HS-27A (cell line): ENCODE measurements at regions not wholly inside any gene's neighbourhood (a gene's known extent, or its start where the extent isn't known, plus 50 kb on each side); places are given as distances from the start of the nearest gene placed in this dataset.
"Not testable (repeated sequence)": the region's sequence is repeated elsewhere in the genome, so short reads cannot be mapped to it uniquely, and the experiment has no call there.

ENCODE experiments used
- DNase-seq: peaks from one replicate; pipeline ENCODE4 v3.0.0-alpha.2; 2012; ENCODE audit warnings: low read depth, missing footprints

DNA sequence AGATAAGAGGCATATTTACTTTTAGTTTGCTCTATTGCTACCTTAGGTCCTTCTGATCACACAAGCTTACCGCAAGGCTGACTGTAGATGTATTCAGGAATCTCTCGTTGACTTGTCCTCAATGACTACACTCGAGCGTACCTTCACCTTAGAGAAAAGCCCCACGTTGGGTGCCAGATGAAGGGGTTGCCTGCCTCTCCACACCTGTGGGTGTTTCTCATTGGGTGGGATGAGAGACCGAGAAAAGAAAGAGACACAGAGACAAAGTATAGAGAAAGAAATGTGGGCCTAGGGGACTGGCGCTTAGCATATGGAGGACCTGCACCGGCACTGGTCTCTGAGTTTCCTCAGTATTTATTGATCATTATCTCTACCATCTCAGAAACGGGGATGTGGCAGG lies 51.8 kb downstream of the ASCL4 start:
- DNase-seq, result no peak

DNA sequence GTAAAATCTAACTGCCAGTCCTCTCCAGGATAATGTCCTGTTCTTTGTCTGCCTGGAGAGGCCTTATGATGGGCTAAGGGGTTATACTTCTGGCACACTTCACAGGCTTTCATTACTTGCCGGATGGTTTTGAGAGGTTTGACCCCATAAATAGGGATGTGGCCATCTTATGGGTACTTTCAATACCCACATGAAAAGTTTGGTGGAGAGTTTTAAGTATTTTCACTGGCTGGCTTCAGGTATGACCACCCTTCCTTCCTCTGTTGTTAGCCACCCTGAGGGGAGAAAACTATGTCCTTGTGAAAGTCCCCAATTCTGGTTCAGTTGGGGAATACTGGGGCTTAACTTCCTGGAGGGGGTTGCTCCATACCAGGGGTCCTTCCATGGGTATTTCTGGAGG lies 54.8 kb downstream of the ASCL4 start:
- DNase-seq, result no peak

GRCh38 chr12:107832441-107832840 lies 57.9 kb downstream of the ASCL4 start:
- DNase-seq, result no peak

DNA sequence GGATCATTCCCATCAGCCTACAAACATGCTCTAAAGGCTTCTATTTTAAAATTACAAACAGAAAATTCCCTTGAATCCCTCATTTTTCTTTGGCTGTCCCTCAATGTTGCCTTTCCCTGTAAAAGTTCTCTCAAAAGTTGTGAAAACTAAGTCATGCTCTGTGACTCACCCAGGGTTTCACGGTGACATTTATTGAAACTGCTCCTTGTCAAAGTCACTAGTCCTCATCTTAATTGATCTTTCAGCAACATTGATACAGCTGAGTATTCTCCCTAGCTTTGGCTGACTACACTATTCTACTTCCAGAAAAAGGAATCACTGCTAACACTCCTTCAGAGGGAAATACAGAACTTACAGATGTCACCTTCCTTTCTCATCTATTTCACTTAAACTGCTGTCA lies 65.7 kb downstream of the ASCL4 start:
- no peak for DNase-seq

GRCh38 chr12:107843351-107844311 lies 69.1 kb downstream of the ASCL4 start:
- no peak for DNase-seq

- no peak for DNase-seq
Observed at GRCh38 chr12:107844312-107844921, 69.9 kb downstream of the ASCL4 start.

DNA sequence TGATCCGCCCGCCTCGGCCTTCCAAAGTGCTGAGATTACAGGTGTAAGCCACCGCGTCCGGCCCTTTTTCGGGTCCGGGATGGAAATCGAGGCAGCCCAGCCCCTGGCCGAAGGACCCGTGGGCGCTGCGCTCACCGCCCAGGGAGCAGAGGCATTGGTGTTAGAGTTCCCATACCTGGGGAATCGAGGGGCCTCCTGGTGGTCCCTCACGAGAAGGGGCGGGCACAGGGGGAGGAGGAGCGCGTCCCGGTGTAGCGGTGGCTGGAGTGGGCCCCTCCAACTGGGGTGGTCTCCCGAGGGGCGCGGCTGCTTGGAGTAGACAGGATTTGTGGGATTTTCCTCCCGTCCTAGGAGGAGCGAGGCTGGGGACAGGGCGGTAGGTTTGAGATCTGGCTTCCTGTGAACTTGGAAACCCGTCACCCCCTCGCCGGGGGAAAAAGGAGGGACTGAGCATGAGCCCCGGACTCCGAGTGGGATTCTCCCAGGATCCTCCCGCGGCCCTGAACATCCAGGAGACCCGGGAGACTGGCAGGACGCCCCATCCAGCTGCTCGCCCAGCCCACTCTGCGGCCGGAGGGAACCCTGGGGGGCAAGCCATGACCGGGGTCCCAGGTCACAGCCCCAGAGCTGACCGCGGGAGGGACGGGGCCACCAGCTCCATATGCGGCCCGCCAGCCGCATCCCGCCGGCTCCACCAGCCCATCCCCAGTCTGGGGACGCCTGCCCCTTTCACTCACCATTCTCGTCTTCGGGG lies 70.9 kb downstream of the ASCL4 start:
- no peak for DNase-seq

GRCh38 chr12:107845980-107846659 lies 71.6 kb downstream of the ASCL4 start:
- DNase-seq, result no peak

GRCh38 chr12:107847430-107847829 lies 72.9 kb downstream of the ASCL4 start:
- no peak for DNase-seq

- DNase-seq, result no peak
Observed at GRCh38 chr12:107847830-107848229, 73.3 kb downstream of the ASCL4 start.

GRCh38 chr12:107853479-107853878 lies 79.0 kb downstream of the ASCL4 start:
- DNase-seq, result no peak

DNA sequence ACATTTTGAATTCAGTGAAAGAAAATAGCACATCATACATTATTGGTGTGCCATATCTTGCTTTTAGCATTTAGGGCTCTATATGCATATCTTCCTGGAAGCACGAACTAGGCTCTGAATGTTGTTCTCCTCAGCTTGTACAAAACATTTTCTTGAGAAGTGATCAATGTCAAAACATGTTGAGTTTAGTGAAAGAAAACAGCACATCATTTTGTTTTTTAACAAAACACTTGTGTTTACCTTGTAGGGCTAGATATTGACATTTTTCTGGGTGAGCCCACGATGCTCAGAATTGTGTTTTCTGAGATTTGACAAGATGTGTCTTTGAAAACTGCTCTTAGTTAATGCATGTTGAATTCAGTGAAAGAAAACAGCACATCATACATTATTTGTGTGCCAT lies 81.0 kb downstream of the ASCL4 start:
- no peak for DNase-seq

DNA sequence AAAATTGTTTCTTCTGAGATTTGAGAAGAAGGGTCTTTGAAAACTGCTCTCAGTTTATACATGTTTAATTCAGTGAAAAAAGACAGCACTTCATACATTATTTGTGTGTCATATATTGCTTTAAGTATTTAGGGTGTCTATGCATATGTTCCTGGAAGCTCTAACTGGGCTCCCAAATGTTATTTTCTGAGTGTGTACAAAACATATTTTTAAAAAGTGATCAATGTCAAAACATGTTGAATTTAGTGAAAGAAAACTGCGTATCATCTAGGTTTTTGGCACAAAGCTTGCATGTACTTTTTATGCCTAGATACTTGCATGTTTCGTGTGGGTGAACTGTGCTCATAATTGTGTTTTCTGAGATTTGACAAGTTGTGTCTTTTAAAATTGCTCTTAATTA lies 81.6 kb downstream of the ASCL4 start:
- no peak for DNase-seq

GRCh38 chr12:107857191-107857590 lies 82.7 kb downstream of the ASCL4 start:
- DNase-seq, result no peak

DNA sequence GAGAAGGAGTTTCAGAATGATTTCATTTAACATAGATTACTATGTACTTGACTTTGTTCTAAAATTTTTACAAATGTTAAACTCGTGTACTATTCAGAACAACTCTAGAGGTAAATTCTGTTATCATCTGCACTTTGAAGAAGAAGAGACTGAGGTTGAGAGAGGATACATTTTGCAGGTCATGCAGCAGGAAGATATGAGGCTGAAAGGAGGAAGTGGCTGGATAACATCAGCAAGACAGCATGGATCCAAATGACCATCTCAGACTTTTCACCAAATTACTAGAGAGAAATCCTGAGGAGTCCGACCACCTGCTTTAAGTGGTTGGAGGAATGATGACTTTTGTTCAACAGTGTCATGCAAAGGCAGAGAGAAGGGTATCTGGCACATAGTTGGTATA lies 84.9 kb downstream of the ASCL4 start:
- no peak for DNase-seq

DNA sequence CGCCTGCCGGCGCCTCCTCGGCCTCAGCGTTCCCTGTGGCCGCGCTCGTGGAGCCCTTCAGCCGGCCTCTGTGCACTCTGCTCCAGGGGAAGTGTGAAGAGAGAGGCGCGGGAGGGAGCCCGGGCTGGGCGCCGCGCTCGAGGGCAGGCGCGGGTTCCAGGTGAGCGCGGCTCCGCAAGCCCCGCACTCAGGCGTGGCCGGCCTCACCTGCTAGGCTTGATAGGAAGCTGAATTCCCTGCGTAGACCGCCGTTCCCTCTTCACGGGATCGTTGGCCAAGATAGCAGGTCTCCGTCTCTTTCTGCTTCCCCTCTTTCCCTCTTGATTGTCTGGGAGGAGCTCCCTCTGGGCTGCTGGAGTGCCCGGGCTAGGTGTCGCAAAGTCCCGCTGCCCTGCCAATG lies 89.7 kb downstream of the ASCL4 start:
- DNase-seq, result no peak

GRCh38 chr12:107864727-107865126 lies 90.2 kb downstream of the ASCL4 start:
- not testable (repeated sequence) for DNase-seq

DNA sequence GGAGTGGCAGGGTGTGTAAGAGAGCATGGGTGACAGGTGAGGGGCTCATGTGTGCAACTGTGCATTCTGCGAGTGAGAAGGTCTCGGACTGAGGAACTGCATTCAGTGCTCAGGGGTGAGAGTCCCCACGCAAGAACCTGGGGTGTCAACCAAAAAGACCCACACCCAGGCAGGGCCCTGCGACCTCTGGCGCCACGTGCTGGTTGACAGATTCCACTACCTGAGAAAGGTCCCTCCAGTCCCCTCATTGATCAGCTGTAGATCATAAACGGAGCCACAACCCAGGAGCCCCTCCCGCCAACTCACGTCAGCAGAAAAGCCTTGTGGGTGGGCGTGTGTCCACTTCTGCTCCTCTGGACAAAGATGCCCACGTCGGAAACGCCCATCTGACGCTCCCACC lies 98.7 kb downstream of the ASCL4 start:
- no peak for DNase-seq

- no peak for DNase-seq
Observed at GRCh38 chr12:107875786-107876185, 101.3 kb downstream of the ASCL4 start.

DNA sequence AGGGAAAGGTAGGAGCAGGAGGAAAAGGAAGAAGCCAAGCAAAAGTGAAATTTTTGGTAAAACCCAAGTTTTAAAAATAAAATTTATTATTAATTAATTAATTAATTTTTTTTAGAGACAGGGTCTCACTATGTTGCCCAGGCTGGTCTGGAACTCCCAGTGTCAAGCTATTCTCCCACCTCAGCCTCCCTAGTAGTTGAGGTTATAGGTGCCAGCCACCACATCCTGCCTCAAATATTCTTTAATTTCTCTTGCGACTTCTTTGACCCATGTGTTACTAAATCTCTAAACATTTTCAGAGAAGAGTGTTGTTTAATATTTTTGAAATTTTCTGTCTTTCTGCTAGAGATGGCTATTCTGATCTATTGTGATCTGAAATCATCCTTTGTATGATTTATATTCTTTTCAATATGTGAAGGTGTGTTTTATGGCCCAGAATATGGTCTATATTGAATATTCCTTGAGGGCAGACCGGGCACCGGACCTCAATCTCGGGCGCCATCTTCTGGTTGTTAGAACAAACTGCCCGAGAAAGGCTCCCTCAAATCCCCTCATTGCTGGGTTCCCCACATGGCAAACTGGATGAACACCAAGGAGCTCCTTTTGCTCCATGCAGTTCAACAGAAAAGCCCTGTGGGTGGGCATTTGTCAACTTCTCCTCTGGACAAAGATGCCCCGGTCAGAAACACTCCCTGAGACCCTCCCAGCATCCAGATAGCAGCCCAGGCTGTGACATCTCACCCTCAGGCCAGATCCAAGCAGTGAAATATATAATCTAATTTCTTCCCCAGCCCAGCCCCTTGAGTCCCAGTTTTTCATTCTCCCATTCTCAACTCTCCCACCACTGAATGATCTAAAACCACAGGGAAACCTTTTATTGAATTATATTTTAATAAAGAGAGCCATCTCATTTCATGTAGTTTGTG lies 110.5 kb downstream of the ASCL4 start:
- DNase-seq, result peak; percentile 12

DNA sequence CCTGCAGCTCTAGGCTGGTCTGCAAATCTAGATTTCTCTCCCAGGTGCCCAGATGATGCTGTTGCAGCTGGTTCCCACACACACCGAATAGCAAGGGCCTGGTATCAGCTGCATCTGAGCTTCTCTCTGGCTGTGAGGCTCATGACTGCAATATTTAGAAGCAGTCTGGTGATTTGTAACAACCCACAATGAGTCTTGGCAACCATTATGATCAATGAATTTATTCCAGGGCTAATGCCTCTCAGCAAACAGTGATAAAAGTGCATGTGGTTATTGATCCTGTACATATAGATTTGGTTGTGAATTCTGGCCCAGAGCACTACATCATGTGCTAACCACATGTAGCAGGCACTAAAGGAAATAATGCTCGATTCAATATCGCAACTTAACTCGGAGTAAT lies 114.3 kb downstream of the ASCL4 start:
- no peak for DNase-seq
